IPS-18c (cell line): ENCODE measurements at regions not wholly inside any gene's neighbourhood (a gene's known extent, or its start where the extent isn't known, plus 50 kb on each side); places are given as distances from the start of the nearest gene placed in this dataset.

Experiments used
- H3K4me3 ChIP-seq: 2 replicates; pipeline ENCODE4 v1.7.0; 2013; ENCODE audit warnings: low read depth, mild to moderate bottlenecking, low read length, moderate library complexity; ENCODE audit not compliant: insufficient read depth
- H3K9me3 ChIP-seq: one replicate; pipeline ENCODE4 v1.6.1; 2013; ENCODE audit warnings: mild to moderate bottlenecking, low read length, moderate library complexity; ENCODE audit not compliant: control insufficient read depth, insufficient read depth

DNA sequence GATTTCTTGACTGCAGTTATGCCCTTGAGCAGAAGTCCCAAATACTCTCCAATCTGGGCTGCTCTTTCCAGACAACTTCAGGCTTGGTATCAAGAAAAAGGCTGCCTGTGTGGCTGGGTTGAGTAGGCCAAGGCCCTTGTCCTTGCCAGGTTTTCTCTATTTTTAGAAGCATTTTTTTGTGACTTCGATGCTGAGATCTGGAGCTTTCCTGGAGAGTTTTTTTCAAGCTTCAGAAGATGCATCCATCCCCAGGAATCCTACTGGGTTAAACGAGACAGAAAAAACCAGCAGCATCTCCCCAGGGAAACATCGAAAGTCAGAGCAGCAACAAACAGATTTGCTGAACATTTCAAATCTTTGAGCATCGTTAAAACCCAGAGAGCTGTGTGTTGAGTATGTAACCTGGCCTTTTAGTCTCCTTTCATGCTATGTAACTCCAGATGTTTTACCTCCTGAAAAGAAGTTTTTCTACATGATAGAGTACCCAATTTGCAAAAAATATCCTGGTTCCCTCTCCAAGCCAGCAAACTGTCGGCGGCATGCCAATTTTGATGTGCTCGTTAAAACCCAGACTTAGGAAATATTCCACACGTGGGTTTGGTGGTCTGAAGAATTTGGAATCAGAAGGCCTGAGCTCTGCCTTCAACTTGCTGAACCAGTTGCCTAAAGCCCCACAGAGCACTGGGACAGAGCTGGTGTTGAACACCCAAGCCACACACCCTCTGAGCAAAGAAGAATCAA is 98.1 kb upstream of the ALDH1B1 start:
- Histone ChIP-seq H3K4me3 (no peak overlapping the region), H3K9me3 (no peaks in the 10 kb centered on the region)

DNA sequence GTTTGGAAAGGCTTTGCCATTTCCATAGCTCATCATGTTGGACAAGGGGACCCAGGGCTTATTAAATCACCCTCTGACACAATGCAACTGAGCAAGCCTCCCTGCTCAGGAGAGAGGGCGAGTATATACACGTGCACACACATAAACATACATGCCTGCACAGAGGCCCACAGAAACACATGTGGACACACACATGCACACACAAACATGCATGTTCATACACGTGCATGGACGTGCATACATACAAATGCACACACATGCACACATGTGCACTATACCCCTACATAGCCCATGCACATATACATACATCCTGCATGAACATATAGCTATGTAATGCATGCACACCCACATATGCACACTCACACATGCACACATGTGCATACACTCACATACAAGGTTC is 99.5 kb upstream of the ALDH1B1 start:
- H3K4me3 ChIP-seq: no peak overlapping the region
- H3K9me3 ChIP-seq: no peaks in the 10 kb centered on the region

DNA sequence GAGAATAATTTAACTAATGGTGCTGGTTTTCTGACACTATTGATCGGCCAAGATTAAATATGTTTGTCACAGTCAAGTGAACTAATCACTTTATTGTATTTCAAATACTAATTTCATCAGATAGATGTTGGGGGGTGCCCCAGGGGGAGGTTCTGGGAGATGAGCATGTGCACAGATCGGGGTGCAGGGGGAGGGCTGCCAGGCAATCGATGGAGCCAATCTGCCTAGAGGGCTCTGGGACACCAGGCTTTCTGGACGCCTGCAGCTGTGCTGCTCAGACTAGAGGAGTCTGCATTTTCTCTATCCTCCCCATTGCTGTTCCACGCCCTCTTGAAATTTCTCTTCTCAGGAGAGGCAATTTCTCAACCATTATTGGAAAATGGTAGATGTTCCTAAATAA is 100.0 kb upstream of the ALDH1B1 start:
- no peaks in the 10 kb centered on the region for H3K9me3 ChIP-seq
- no peak overlapping the region for H3K4me3 ChIP-seq

DNA sequence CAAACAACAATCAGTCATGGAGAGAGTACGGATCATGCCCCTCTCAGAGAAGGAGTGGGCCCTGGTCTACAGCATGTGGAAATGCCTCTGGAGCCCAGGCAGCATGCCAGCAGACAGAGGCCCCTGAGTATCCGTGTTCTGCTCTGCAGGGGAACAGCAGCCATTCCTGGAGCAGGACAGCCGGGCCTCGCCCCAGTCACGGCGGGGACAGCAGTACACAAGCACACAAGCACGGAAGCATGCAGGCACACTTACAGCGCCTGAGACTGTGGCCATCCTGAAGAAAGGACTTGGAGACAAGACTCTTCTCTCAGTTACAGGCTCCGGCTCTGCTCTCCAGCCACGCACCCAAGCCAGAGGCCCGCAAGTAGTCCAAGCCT is 102.6 kb upstream of the ALDH1B1 start:
- Histone ChIP-seq H3K9me3 (no peaks in the 10 kb centered on the region), H3K4me3 (no peak overlapping the region; the same call in 1 of the 2 replicates)

DNA sequence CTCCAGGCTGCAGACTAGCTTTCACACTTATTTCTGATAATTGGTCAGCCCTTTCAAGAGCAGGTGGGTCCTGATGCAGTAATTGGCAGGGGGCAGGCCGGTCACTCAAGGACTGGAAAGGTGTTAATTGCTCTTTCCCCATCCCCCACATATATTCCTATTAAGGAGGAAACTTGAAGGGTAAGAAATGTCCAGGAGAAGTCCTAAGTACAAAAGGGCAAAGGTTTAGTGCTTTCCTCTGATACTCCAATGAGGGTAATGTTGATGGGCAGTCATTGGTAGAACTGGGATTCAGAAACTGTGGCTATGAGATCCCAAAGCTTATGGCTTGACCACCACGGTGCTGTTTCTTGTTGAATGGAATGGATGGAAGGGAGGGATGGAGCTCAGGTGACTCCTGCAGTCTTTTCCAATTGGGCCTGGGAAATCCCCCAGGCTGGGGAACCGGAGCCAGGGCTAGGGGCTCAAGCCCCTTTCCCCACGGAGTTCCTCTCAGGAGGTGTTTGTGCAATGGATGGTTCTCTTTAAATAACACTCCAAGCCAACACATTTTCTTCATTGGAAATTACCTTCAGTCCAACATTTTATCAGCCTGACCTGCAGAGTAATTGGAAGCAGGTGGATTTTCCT is 103.2 kb upstream of the ALDH1B1 start:
- Histone ChIP-seq H3K4me3 (no peak overlapping the region), H3K9me3 (no peaks in the 10 kb centered on the region)

DNA sequence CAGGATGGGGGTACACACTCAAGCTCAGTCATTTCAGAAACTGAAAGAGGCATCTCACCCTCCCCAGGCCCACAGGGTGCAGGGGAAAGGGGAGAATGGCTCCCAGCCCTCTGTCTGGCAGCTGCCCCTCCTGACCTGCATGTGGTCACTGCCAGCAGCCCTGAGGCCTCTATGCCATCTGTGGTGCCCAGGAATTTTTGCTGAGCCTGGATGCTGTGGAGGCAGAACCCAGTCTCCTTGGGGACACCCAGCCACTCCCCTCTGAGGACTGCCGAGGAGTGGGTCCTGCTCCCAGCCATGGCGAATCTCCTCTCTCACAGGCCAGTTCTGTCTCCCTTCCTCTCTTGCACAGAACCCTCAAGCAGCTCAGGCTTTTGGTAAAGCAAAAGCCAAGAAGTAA is 104.0 kb upstream of the ALDH1B1 start:
- no peaks in the 10 kb centered on the region for H3K9me3 ChIP-seq
- no peak overlapping the region for H3K4me3 ChIP-seq

DNA sequence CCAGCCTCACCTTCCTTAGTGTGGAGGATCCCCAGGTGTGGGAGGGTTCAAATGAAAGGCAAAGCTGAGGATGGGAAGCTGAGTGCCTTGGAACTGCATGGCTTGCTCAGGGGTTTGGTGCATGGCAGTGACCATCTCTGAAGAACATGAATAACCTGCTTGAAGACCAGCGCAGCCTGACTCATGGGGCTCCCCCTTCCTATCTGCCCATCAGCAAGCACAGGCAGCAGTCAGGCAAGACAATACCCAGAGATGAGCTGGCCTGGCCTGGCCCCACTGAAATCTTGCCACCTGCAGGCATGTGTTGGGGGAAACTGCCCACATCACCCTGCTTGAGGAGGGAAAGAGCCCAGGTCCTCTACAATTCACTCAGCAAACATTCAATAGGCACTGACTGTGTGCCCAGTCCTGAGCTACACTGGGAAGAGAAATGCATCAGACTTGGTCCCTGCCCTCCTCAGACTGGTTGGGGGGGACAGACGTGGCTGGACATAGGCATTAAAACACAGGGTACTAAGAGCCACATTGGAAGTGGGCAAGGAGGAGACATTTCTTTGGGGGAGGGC is 105.0 kb upstream of the ALDH1B1 start:
- no peaks in the 10 kb centered on the region for H3K9me3 ChIP-seq
- no peak overlapping the region for H3K4me3 ChIP-seq

DNA sequence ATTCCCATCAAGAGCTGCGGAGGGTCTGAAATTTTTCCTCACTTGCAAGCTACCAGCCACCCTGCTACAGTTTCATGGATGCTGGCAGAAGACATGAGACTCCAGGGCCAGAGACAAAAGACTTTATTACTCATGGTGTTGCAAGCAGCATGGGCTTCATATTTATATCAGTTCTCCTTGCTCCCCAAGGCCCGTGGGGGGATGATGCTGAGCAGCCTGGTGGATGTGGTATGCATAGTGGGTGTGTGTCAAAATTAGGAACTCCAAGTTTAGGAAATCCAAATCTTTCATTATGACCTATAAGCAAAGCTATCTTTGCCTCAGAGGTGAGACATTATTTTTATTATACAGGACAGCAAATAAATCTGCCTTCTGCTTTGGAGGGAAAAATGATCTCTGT is 105.7 kb upstream of the ALDH1B1 start:
- no peaks in the 10 kb centered on the region for H3K9me3 ChIP-seq
- H3K4me3 ChIP-seq: no peak overlapping the region

DNA sequence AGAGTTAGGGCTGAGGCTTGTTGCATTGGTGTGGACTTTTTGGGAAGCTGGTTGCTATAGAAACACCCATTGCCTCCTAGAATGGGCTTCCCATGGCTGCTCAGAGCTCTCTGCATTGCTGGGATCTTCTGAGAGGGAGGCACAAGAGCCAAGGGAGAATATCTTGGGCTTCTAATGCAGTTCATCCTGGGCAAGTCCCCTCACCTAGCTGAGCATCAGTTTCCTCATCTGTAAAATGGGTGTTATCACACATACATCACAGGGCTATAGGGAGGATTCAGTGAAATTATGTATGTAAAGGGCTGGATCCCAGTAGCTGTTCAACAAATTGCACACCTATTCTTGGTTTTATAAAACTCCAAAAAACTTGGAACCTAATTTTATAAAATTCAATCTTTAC is 106.1 kb upstream of the ALDH1B1 start:
- Histone ChIP-seq H3K9me3 (no peaks in the 10 kb centered on the region), H3K4me3 (no peak overlapping the region)

DNA sequence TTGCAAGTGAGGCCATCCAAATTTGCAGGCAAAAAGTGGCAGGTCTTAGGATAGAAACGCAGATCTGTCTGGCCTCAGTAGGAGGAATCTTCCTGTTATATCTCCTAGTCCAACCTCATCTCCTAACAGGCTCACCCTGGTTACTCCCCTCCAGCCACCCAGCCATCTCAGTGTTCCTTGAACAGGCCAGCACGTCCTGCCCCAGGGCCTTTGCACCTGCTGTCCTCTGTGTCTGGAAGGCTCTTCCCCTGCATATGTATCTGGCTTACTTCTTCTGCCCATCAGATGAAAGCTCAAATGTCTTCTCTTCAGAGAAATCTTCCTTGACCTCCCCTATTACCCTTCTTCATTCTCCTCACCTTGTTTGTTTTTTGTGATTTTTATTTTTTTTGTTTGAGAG is 107.3 kb upstream of the ALDH1B1 start:
- Histone ChIP-seq H3K9me3 (no peaks in the 10 kb centered on the region), H3K4me3 (no peak overlapping the region)

DNA sequence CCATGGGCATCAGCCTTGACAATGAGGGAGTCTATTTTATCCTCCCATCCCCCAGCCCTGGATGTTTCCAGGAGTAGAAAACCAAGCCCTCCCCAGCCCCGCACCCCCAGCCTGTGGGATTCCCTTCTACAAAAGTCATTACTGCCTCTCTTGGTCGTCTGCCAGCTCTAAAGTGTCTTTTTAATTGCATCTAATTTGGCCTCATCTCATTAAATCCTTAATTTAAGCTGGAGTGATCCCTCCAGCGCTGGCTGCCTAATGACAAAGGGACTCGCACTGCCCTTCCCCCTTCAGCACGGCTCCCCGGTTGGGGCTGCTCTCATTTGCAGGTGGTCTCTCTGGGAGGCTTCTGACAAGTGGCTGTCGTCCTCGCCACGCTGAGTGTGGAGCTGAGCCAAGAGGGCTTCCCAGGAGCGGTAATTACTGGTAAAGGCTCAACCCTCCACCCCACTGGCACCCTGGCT is 107.9 kb upstream of the ALDH1B1 start:
- no peak overlapping the region for H3K4me3 ChIP-seq
- no peaks in the 10 kb centered on the region for H3K9me3 ChIP-seq

DNA sequence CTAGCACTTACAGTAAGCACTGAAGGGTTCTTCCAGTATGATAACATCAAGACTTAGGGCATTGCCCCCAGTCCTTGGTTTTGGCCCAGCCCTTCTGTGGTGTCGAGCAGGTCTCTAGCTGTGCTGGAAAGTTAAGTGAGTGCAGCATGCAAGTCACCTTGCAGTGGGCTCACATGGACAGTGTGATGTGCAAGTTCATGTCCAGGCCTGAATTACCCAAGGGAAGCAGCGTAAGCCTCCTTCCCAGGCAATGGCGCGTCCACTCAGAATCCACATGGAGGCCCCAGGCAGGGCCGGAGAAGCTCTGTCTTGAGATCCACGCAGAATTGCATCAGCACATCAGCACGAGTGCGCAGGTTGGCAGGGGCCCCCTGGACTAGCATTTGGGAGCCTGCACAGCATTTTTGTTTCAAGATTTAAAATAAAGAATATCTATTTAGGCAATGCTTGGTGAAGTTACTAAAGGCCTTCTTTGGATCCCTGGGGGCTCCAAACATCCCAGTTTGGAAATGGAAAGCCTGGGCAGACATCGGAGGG is 108.4 kb upstream of the ALDH1B1 start:
- H3K4me3 ChIP-seq: no peak overlapping the region
- no peaks in the 10 kb centered on the region for H3K9me3 ChIP-seq

DNA sequence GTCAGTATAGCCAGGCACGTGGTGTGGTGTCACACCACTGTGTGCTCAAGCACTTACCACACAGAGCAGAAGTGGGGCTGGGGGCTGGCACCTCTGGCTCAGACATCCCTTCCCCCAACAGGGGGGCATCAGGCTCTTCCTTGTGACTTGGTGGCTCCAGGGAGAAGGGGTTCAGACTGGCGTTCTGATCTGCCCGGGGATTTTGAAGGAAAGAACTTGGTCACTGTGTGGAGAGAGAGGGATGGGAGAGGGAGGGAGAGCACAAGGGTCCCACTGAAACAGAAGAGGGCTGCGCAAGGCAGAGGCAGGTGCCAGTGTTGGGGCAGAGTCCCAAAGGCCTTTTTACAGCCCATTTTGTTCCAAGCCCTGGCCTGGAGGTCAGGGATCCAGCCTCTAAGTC is 109.7 kb upstream of the ALDH1B1 start:
- Histone ChIP-seq H3K9me3 (no peaks in the 10 kb centered on the region), H3K4me3 (no peak overlapping the region)

DNA sequence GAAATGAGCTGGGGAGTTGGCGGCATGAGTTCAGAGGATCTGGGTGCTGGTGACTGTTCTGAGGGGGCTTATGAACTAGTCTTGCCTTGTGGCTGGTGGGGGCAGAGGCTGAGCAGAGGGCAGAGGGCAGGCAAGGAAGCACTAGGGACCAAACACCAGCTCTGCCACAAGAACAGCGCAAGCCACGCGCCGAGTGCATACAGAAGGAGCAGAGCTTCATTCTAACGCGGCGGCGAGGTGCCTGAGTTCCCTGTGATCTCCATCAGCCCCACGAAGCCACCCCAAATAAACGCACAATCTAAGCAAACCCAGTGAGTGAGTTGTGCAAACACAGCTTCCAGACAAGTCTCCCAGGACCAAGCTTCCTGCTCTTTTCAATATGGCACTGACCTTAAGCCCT is 110.6 kb upstream of the ALDH1B1 start:
- no peak overlapping the region for H3K4me3 ChIP-seq
- H3K9me3 ChIP-seq: no peaks in the 10 kb centered on the region

DNA sequence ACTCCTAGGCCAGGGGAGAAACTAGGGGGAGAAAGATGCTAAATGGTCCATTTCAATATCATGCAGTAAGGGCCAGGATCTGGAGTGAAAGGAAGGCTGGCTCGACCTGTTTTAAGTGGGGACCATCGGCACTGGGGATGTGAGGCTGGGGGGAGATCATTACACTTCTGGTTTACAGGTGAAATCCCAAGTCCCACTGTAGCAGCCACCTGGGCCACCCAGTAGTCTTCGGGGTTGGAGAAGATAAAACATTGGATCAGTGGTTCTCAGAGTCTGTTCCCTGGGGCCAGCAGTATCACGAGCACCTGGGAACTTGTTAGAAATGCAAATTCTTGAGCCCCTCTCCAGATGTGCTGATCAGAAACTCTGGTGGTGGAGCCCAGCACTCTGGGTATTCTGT is 111.3 kb upstream of the ALDH1B1 start:
- H3K4me3 ChIP-seq: no peak overlapping the region
- H3K9me3 ChIP-seq: no peaks in the 10 kb centered on the region

DNA sequence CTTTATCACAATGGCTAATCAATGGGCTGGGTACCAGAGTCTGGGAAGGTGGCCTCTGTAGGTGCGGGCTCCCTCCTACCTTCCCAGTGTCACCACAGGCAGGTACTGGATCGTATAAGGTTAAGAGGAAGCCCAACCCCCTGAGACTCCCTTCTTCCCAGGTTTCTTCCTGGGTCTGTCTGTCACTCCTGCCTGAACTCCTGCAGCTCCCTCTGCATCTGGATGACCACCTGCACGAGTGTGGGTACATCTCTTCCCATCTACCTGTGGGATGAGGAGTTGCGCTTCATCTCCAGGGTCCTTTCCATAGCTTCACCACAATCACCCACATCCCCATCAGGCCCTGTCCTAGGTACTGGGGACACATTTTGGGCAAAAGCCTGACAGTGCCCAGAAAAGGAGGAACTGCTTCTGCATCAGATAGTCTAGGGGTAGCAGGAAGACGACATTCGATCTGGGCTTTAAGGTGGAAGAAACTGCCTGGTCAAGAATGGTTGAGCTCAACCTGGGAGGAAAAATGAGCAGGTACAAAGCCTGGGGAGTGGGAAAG is 112.2 kb upstream of the ALDH1B1 start:
- Histone ChIP-seq H3K4me3 (no peak overlapping the region), H3K9me3 (no peaks in the 10 kb centered on the region)

DNA sequence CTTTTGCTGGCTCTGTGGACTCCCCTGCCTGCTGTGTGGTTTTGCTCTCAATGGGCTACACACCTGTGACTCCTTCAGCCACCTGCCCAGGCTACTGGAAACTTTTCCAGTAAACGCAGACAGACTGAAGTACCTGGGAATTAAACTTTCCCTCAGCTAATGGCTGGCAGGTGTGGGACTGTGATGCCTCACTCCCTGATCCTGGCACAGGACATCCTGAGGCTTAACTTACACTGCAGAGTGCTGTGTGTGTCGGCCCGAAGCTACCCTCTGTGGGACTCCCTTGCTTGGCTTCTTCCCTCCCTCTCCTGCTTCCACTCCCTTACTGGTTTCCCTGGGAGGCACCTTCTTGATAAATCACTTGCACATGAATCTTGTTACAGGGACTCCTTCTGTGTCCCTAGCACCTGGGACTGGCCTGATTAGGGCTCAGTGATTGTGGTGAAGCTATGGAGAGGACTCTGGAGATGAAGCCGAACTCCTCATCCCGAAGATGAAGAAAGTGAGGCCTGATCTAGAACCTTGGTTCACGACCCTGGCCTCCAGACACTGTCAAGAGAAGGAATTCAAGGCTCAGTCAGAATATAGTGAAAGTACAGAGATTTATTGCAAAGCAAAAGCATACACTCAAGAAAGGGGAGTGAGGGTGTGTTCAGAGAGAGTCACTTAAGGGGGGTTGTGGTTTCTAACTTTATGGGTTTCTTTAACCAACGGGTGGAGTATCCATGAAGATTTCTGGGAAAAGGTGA is 113.4 kb upstream of the ALDH1B1 start:
- no peaks in the 10 kb centered on the region for H3K9me3 ChIP-seq
- H3K4me3 ChIP-seq: no peak overlapping the region
